Ovary (tissue), 3 donors: ENCODE measurements at regions not wholly inside any gene's neighbourhood (a gene's known extent, or its start where the extent isn't known, plus 50 kb on each side); places are given as distances from the start of the nearest gene placed in this dataset.

Experiments used
- EP300 ChIP-seq: sonication (generic); formaldehyde crosslinking; IDR thresholded peaks from one replicate; pipeline ENCODE4 v1.6.1; 2017; ENCODE audit warnings: antibody characterized with exemption
- TF ChIP-seq, protein P1 (sequence below), 3 donors: fragments of 450-650 bp in 2 of 3; fragments of 200-600 bp in 1 of 3; IDR thresholded peaks; one replicate each; pipeline versions ENCODE4 v1.5.1 to v1.8.0; 2016 to 2022; ENCODE audit warnings: antibody characterized with exemption in 3 of 3, mild to moderate bottlenecking in 1 of 3
- donor health status: DM: no; HTN: no; CAD: no.

DNA sequence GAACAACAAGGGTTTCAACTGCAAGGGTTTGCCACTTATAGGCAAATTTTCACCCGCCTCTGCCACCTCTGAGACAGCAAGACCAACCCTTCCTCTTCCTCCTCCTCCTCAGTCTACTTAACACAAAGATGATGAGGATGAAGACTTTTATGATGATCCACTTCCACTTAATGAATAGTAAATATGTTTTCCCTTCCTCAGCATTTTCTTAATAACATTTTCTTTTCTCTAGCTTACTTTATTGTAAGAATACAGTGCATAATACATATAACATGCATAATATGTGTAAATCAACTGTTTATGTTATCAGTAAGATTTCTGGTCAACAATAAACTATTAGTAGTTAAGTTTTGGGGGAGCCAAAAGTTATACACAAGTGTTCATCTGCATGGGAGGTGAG is 77.4 kb downstream of the KLF15 start:
- TF ChIP-seq, protein P1, sequence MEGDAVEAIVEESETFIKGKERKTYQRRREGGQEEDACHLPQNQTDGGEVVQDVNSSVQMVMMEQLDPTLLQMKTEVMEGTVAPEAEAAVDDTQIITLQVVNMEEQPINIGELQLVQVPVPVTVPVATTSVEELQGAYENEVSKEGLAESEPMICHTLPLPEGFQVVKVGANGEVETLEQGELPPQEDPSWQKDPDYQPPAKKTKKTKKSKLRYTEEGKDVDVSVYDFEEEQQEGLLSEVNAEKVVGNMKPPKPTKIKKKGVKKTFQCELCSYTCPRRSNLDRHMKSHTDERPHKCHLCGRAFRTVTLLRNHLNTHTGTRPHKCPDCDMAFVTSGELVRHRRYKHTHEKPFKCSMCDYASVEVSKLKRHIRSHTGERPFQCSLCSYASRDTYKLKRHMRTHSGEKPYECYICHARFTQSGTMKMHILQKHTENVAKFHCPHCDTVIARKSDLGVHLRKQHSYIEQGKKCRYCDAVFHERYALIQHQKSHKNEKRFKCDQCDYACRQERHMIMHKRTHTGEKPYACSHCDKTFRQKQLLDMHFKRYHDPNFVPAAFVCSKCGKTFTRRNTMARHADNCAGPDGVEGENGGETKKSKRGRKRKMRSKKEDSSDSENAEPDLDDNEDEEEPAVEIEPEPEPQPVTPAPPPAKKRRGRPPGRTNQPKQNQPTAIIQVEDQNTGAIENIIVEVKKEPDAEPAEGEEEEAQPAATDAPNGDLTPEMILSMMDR (IDR thresholded peaks at IDR 0.05): no peak
- TF ChIP-seq EP300: no peak
